ENCODE measurements at regions not wholly inside any gene's neighbourhood (a gene's known extent, or its start where the extent isn't known, plus 50 kb on each side); places are given as distances from the start of the nearest gene placed in this dataset.

DNA sequence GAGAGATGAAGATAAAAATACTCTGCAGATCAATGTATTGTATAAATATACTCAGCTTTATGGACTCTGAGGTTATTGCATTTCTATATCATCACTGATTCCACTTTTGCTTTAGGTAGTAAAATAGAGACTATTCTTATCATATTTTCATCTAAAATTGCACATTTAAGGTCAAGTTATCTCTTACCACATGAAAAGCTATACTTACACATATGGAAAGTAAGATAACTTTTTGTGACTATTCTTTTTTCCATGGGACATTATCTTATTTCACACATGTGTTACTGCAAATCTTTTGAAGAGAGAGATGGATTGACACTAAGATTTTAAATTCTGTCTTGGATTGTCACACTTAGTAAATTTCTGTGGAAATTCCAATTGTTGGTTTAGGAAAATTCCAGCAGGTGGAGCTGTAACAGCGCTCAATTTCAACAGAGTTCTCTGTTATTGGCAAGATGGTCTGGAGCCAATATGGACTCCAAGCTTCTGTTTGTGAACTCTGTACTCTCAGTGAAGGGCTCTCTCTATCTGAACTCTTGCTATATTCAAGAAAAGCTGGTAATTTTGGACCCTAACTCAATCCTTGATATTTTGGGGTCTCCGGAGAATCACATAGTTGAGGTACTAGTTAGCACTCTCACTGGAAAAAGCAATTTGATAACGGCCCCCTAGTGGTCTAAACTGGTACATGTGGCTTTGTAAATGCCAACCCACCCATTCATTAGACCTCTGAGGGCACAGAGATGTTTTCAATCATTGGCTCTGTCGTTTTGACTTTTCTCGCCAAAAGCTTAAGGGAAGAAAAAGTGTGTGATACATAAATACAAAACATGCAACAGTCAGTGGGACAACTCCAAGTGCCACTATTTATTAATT, 429.7 kb downstream of the ETS1 start:
- CTCF ChIA-PET: interaction anchor here (0.6 to 2.4 kb wide), 43 partner anchors 10 to 1063 kb away, joined by 3 to 18 read pairs (median 4); no protein-coding TSS in a partner anchor
- no peak overlapping the region for H3K9ac ChIP-seq (ENCODE audit: low read depth, low read length)
- dilution Hi-C loops (cut with HindIII; ENCODE audit: low sequenced_read_pairs, unreplicated experiment): loop anchor here (25.0 kb wide), 1 partner anchor 480 kb away; no protein-coding TSS in a partner anchor
- H3K27ac ChIP-seq (ENCODE audit: insufficient read depth, low read length): no peak overlapping the region
- H4K20me1 ChIP-seq (ENCODE audit: insufficient read depth, low read length): no peaks in the 10 kb centered on the region
- H4K5ac ChIP-seq (ENCODE audit: low read depth, low read length): no peak overlapping the region
- 0 out of 3 replicates have a peak overlapping the region, but pooled peaks have one; percentile 22 for H2BK15ac ChIP-seq (ENCODE audit: low read depth, low read length)
- no peak overlapping the region for H3K56ac ChIP-seq (ENCODE audit: extremely low read depth, insufficient read depth, low read length)
- POLR2A ChIA-PET (ENCODE audit: unreplicated experiment): interaction anchor here (0.6 kb wide), 1 partner anchor 130 kb away, joined by 3 read pairs; no protein-coding TSS in a partner anchor
- no peaks in the 10 kb centered on the region for H3K9me1 ChIP-seq (ENCODE audit: insufficient read depth, low read length)
- H3K18ac ChIP-seq (ENCODE audit: low read depth, low read length): peak overlapping the region; percentile 68; the same call in 1 of the 2 replicates
- BruUV-seq (replicated peaks): no TSS peak
- no peak overlapping the region for H2AK5ac ChIP-seq (ENCODE audit: low read depth, low read length)
- no peak overlapping the region for H3K23ac ChIP-seq (ENCODE audit: low read depth, low read length)
- peak overlapping the region; percentile 98; the same call in 1 of the 2 replicates for H3K4me2 ChIP-seq (ENCODE audit: low read depth, low read length)
- H4K8ac ChIP-seq (ENCODE audit: low read depth in 2 of 2, low read length in 2 of 2): peak overlapping the region in 1 of 2 experiments; percentile 71; a peak in 2 of 4 replicates
- intact Hi-C loops (cut with micrococcal nuclease): loop anchor here (1.0 to 10.0 kb wide), 5 partner anchors 126 to 1717 kb away; no protein-coding TSS in a partner anchor
- ATAC-seq (ENCODE audit: low read depth): peak; percentile 94
- no peaks in the 10 kb centered on the region for H3K4me1 ChIP-seq (ENCODE audit: control insufficient read depth, insufficient read depth, low read length)
- H3K27me3 ChIP-seq (ENCODE audit: control insufficient read depth, insufficient read depth, low read length): peaks cover 31% of the 10 kb centered on the region
- H2AFZ ChIP-seq (replicated peaks; ENCODE audit: low read length, poor library complexity): peak overlapping the region; percentile 7
- H2BK20ac ChIP-seq (ENCODE audit: low read depth, low read length): peak overlapping the region; percentile 79; the same call in 1 of the 2 replicates
- TF ChIP-seq, protein P1, sequence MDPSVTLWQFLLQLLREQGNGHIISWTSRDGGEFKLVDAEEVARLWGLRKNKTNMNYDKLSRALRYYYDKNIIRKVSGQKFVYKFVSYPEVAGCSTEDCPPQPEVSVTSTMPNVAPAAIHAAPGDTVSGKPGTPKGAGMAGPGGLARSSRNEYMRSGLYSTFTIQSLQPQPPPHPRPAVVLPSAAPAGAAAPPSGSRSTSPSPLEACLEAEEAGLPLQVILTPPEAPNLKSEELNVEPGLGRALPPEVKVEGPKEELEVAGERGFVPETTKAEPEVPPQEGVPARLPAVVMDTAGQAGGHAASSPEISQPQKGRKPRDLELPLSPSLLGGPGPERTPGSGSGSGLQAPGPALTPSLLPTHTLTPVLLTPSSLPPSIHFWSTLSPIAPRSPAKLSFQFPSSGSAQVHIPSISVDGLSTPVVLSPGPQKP (IDR thresholded peaks at IDR 0.05; ENCODE audit: borderline replicate concordance, low read depth, low read length): no peak
- TF ChIP-seq CEBPB (IDR thresholded peaks at IDR 0.05; ENCODE audit: low read depth, low read length) (peak; percentile 23; the same call in 1 of the 2 replicates), MAZ (IDR thresholded peaks at IDR 0.05; ENCODE audit: borderline replicate concordance, low read depth, low read length) (no peak), RAD21 (IDR thresholded peaks at IDR 0.05; ENCODE audit: low read length) (peak; percentile 72), SMC3 (IDR thresholded peaks at IDR 0.05; ENCODE audit: low read depth, low read length) (peak; percentile 55)
- TF ChIP-seq, protein P2, sequence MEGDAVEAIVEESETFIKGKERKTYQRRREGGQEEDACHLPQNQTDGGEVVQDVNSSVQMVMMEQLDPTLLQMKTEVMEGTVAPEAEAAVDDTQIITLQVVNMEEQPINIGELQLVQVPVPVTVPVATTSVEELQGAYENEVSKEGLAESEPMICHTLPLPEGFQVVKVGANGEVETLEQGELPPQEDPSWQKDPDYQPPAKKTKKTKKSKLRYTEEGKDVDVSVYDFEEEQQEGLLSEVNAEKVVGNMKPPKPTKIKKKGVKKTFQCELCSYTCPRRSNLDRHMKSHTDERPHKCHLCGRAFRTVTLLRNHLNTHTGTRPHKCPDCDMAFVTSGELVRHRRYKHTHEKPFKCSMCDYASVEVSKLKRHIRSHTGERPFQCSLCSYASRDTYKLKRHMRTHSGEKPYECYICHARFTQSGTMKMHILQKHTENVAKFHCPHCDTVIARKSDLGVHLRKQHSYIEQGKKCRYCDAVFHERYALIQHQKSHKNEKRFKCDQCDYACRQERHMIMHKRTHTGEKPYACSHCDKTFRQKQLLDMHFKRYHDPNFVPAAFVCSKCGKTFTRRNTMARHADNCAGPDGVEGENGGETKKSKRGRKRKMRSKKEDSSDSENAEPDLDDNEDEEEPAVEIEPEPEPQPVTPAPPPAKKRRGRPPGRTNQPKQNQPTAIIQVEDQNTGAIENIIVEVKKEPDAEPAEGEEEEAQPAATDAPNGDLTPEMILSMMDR (conservative IDR thresholded peaks at IDR 0.05; ENCODE audit: low read depth, low read length): peak; percentile 67
- H3K4ac ChIP-seq (ENCODE audit: low read depth, low read length): no peak overlapping the region
- H4K91ac ChIP-seq (ENCODE audit: insufficient read depth, low read depth, low read length): no peak overlapping the region
- H3K14ac ChIP-seq (replicated peaks; ENCODE audit: low read depth, low read length): no peak overlapping the region
- peak overlapping the region; percentile 41; the same call in 1 of the 2 replicates for H3K4me3 ChIP-seq (ENCODE audit: insufficient read depth, low read depth, low read length)
- no peaks in the 10 kb centered on the region for H3K9me3 ChIP-seq (ENCODE audit: control insufficient read depth, insufficient read depth, low read length)
- in situ Hi-C loops (cut with MboI; ENCODE audit: low sequenced_read_pairs): loop anchor here (25.0 kb wide), 1 partner anchor 805 kb away; no protein-coding TSS in a partner anchor
- no peaks in the 10 kb centered on the region for H3K79me1 ChIP-seq (ENCODE audit: low read depth in 1 of 2, low read length in 2 of 2)
- peak; percentile 78 for DNase-seq
- H2BK120ac ChIP-seq (ENCODE audit: low read depth, low read length): peak overlapping the region; percentile 77; the same call in 1 of the 2 replicates
- no peaks in the 10 kb centered on the region for H3K36me3 ChIP-seq (ENCODE audit: control insufficient read depth, insufficient read depth, low read length)
- no peak overlapping the region for H2AK9ac ChIP-seq (replicated peaks; ENCODE audit: low read depth, low read length, poor library complexity)
- H2BK5ac ChIP-seq (ENCODE audit: low read depth, low read length, poor library complexity, severe bottlenecking): no peak overlapping the region
- no CpG with 5 or more reads among the region's 5 CpGs for WGBS, 2 experiments (ENCODE audit: extremely low coverage in 2 of 2, insufficient read length in 1 of 2)
